ENCODE measurements at regions not wholly inside any gene's neighbourhood (a gene's known extent, or its start where the extent isn't known, plus 50 kb on each side); places are given as distances from the start of the nearest gene placed in this dataset.

DNA sequence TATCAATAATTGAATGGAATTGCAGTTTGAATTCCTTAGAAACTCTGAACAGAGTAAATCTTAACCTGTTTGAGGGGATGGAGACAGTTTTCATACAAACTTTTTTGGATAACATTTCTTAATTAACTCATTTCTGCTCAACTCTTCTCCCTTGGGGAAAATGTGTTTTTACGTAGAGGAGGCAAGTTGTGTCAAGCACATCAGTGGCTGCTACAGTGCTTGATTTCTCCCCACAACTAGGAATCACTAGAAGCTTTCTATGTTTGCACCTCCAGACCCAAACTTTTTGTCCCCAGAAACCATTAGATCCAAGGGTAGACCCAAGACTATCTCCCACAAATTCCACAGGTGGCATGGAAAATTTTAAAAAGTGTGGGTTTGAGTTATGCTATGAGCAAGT lies 658.9 kb upstream of the FSHR start:
- WGBS (ENCODE audit: insufficient coverage), result no CpG with 5 or more reads among the region's 1 CpG
- peaks cover 0 to 8% of the 10 kb centered on the region in 2 donors for H3K9me3 ChIP-seq (replicated peaks in 1 of 2; ENCODE audit: control insufficient read depth in 1 of 2, insufficient read depth in 1 of 2, low read length in 2 of 2)
- no peaks in the 10 kb centered on the region for H3K36me3 ChIP-seq (replicated peaks in 1 of 2; ENCODE audit: control insufficient read depth in 1 of 2, insufficient read depth in 2 of 2, low read length in 2 of 2)
- Mint-ChIP-seq H3K4me1 (no peaks in the 10 kb centered on the region), H3K27me3 (ENCODE audit: low read depth in 3 of 3) (peaks cover 0 to 2% (median 0%) of the 10 kb centered on the region in 3 donors), H3K36me3 (no peaks in the 10 kb centered on the region), H3K27ac (no peak overlapping the region), H3K9me3 (peaks cover 0 to 6% (median 3%) of the 10 kb centered on the region in 7 donors), H3K4me3 (no peak overlapping the region)
- no peak for DNase-seq
- H3K4me1 ChIP-seq (ENCODE audit: control insufficient read depth in 1 of 2, insufficient read depth in 2 of 2, low read length in 2 of 2), result no peaks in the 10 kb centered on the region
- no peak overlapping the region for H3K4me2 ChIP-seq (replicated peaks; ENCODE audit: extremely low read depth, low read length, poor library complexity, severe bottlenecking)
- no peaks in the 10 kb centered on the region for H3K79me2 ChIP-seq (ENCODE audit: insufficient read depth, low read length)
- H4K20me1 ChIP-seq (ENCODE audit: insufficient read depth, low read length), result no peaks in the 10 kb centered on the region
- intact Hi-C loops (cut with micrococcal nuclease), result no loop called here
- H3K27me3 ChIP-seq (ENCODE audit: control insufficient read depth in 2 of 2, insufficient read depth in 2 of 2, low read length in 2 of 2), result no peaks in the 10 kb centered on the region
- TF ChIP-seq, protein P1, sequence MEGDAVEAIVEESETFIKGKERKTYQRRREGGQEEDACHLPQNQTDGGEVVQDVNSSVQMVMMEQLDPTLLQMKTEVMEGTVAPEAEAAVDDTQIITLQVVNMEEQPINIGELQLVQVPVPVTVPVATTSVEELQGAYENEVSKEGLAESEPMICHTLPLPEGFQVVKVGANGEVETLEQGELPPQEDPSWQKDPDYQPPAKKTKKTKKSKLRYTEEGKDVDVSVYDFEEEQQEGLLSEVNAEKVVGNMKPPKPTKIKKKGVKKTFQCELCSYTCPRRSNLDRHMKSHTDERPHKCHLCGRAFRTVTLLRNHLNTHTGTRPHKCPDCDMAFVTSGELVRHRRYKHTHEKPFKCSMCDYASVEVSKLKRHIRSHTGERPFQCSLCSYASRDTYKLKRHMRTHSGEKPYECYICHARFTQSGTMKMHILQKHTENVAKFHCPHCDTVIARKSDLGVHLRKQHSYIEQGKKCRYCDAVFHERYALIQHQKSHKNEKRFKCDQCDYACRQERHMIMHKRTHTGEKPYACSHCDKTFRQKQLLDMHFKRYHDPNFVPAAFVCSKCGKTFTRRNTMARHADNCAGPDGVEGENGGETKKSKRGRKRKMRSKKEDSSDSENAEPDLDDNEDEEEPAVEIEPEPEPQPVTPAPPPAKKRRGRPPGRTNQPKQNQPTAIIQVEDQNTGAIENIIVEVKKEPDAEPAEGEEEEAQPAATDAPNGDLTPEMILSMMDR (IDR thresholded peaks at IDR 0.05), result no peak
- H2AFZ ChIP-seq (ENCODE audit: insufficient read depth, low read depth, low read length, poor library complexity, severe bottlenecking), result no peak overlapping the region
- no peak overlapping the region for H3K4me3 ChIP-seq (replicated peaks in 1 of 3; ENCODE audit: low read depth in 2 of 3, low read length in 3 of 3)
- no peak overlapping the region for H3K27ac ChIP-seq (ENCODE audit: low read depth in 1 of 2, low read length in 2 of 2)
- H3K9ac ChIP-seq (ENCODE audit: insufficient read depth, low read length, poor library complexity, severe bottlenecking), result no peak overlapping the region

- peaks cover 0 to 6% (median 3%) of the 10 kb centered on the region in 7 donors for H3K9me3 Mint-ChIP-seq
- no peaks in the 10 kb centered on the region for H3K27me3 ChIP-seq (ENCODE audit: control insufficient read depth in 2 of 2, insufficient read depth in 2 of 2, low read length in 2 of 2)
- H3K79me2 ChIP-seq (ENCODE audit: insufficient read depth, low read length), result no peaks in the 10 kb centered on the region
- H3K4me2 ChIP-seq (replicated peaks; ENCODE audit: extremely low read depth, low read length, poor library complexity, severe bottlenecking), result no peak overlapping the region
- H2AFZ ChIP-seq (ENCODE audit: insufficient read depth, low read depth, low read length, poor library complexity, severe bottlenecking), result no peak overlapping the region
- no peak overlapping the region for H3K27ac ChIP-seq (ENCODE audit: low read depth in 1 of 2, low read length in 2 of 2)
- no peaks in the 10 kb centered on the region for H3K36me3 ChIP-seq (replicated peaks in 1 of 2; ENCODE audit: control insufficient read depth in 1 of 2, insufficient read depth in 2 of 2, low read length in 2 of 2)
- no peaks in the 10 kb centered on the region for H3K4me1 ChIP-seq (ENCODE audit: control insufficient read depth in 1 of 2, insufficient read depth in 2 of 2, low read length in 2 of 2)
- no peak overlapping the region for H3K27ac Mint-ChIP-seq
- no peak overlapping the region for H3K4me3 Mint-ChIP-seq
- no peak overlapping the region for H3K9ac ChIP-seq (ENCODE audit: insufficient read depth, low read length, poor library complexity, severe bottlenecking)
- no peaks in the 10 kb centered on the region for H3K4me1 Mint-ChIP-seq
- no peaks in the 10 kb centered on the region for H3K36me3 Mint-ChIP-seq
- intact Hi-C loops (cut with micrococcal nuclease), result no loop called here
- H3K4me3 ChIP-seq (replicated peaks in 1 of 3; ENCODE audit: low read depth in 2 of 3, low read length in 3 of 3), result no peak overlapping the region
- DNase-seq, result no peak
- H4K20me1 ChIP-seq (ENCODE audit: insufficient read depth, low read length), result no peaks in the 10 kb centered on the region
- TF ChIP-seq, protein P1 (IDR thresholded peaks at IDR 0.05), result no peak
- peaks cover 0 to 8% of the 10 kb centered on the region in 2 donors for H3K9me3 ChIP-seq (replicated peaks in 1 of 2; ENCODE audit: control insufficient read depth in 1 of 2, insufficient read depth in 1 of 2, low read length in 2 of 2)
- H3K27me3 Mint-ChIP-seq (ENCODE audit: low read depth in 3 of 3), result peaks cover 0 to 2% (median 0%) of the 10 kb centered on the region in 3 donors
Observed at GRCh38 chr2:49812730-49813129, 658.4 kb upstream of the FSHR start.

Measured in CD14-positive monocyte (primary cell).